Ectodermal cell (in vitro differentiated cells): ENCODE measurements at regions not wholly inside any gene's neighbourhood (a gene's known extent, or its start where the extent isn't known, plus 50 kb on each side); places are given as distances from the start of the nearest gene placed in this dataset.

Source experiments
- H3K27ac ChIP-seq: 2 replicates; pipeline ENCODE4 v1.7.0; 2013; ENCODE audit warnings: mild to moderate bottlenecking, low read depth, low read length; ENCODE audit not compliant: insufficient read depth, poor library complexity, severe bottlenecking
- H3K27me3 ChIP-seq: 2 replicates; pipeline ENCODE4 v1.7.0; 2013; ENCODE audit warnings: mild to moderate bottlenecking, low read length; ENCODE audit not compliant: insufficient read depth, control insufficient read depth, poor library complexity, severe bottlenecking
- H3K36me3 ChIP-seq: one replicate; pipeline ENCODE4 v1.7.0; 2013; ENCODE audit warnings: low read length; ENCODE audit not compliant: control insufficient read depth, insufficient read depth
- H3K4me1 ChIP-seq: one replicate; pipeline ENCODE4 v1.7.0; 2013; ENCODE audit warnings: low read length; ENCODE audit not compliant: control insufficient read depth, insufficient read depth
- H3K4me3 ChIP-seq: 2 replicates; pipeline ENCODE4 v1.7.0; 2013; ENCODE audit warnings: low read depth, low read length, control low read depth; ENCODE audit not compliant: insufficient read depth
- H3K9me3 ChIP-seq: 2 replicates; pipeline ENCODE4 v1.7.0; 2013; ENCODE audit warnings: mild to moderate bottlenecking, low read length, moderate library complexity; ENCODE audit not compliant: control insufficient read depth
- WGBS, 2 experiments: methylation state at CpG; one replicate each; pipeline ENCODE4 v1.1.7; 2013; ENCODE audit warnings: missing lambda C conversion rate in 2 of 2; 5-methylcytosine and 5-hydroxymethylcytosine counted together

DNA sequence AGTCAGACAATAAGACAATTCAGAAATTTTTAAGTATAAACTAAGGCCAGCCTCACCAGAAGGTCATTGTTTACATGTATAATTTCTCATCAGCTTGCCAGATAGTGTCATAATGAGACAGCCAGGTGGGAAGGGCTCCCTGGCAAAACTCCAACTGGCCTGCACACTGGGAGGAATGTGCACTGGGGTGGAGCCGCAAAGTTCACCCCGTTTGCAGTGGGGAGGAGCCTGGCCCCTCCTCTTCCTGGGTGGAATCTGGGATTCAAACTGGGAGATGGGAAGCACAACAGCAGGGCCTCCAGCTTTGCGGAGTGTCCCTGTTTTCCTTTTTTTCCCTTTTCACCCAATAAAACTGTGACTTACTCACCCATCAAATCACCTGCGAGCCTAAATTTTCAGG is 329.9 kb downstream of the SMARCA1 start:
- no peaks in the 10 kb centered on the region for H3K36me3 ChIP-seq
- H3K27ac ChIP-seq, result no peak overlapping the region
- H3K9me3 ChIP-seq, result no peaks in the 10 kb centered on the region
- H3K4me3 ChIP-seq, result no peak overlapping the region
- WGBS, 2 experiments, result 87 to 89% methylated on average over 3 to 4 of the region's 4 CpGs
- H3K4me1 ChIP-seq, result no peaks in the 10 kb centered on the region
- no peaks in the 10 kb centered on the region for H3K27me3 ChIP-seq

DNA sequence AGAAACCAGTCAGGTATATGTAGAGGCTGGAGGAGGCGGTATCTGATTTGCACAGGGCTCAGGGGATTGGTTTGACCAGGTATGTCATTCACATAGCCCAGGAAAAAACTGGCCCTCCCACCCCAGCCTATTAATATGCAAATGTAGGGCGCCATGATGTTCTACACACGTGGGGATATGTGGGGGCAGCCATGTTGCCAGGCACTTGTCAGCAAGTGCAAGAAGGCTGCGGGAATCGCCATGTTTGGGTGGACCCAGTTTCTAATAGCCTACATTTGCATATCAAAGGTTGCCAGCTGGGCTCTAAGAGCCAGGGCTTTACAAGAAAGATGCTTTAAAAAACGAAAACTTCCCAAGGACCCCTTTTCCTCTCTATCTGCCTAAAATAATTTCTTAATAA is 335.1 kb downstream of the SMARCA1 start:
- Histone ChIP-seq H3K27ac (no peak overlapping the region), H3K27me3 (no peaks in the 10 kb centered on the region), H3K36me3 (no peaks in the 10 kb centered on the region), H3K4me3 (no peak overlapping the region), H3K9me3 (no peaks in the 10 kb centered on the region), H3K4me1 (no peaks in the 10 kb centered on the region)
- 42 to 51% methylated on average over 6 of the region's 6 CpGs for WGBS, 2 experiments

DNA sequence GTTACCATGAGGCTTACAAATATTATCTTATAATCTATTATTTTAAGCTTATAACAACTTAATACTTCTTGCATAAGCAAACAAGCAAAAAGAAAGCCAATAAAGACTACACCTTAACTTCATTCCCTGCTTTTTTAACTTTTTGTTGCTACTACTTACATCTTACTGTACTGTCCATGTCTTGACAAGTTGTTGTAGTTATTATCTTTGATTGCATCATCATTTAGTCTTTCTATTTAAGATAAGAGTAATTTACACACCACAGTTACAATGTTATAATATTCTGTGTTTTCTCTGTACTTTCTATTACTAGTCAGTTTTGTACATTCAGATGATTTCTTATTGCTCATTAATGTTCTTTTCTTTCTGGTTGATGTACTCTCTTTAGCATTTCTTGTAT is 346.6 kb downstream of the SMARCA1 start:
- H3K4me3 ChIP-seq, result no peak overlapping the region
- H3K27me3 ChIP-seq, result no peaks in the 10 kb centered on the region
- H3K9me3 ChIP-seq, result no peaks in the 10 kb centered on the region
- H3K27ac ChIP-seq, result no peak overlapping the region
- no peaks in the 10 kb centered on the region for H3K36me3 ChIP-seq
- no peaks in the 10 kb centered on the region for H3K4me1 ChIP-seq

DNA sequence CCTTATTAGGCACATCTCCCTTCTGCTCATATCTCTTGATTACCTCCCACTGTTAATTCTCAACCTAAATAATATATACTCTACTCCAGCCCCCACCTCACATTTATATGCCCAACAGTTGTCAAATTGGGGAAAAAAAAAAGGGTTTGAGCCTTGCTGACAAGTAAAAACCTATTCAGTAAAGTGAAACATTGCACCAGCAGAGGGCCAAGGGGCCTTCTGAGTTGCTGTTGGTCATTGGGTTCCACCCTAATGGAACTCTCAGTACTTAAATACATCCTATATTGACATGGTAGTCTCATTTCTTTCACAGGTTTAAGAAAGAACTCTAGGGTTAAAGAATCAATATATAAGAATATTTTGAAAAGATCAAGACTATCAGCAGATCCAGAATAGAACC is 362.2 kb downstream of the SMARCA1 start:
- Histone ChIP-seq H3K27me3 (no peaks in the 10 kb centered on the region), H3K27ac (no peak overlapping the region), H3K9me3 (no peaks in the 10 kb centered on the region), H3K36me3 (no peaks in the 10 kb centered on the region), H3K4me3 (no peak overlapping the region), H3K4me1 (no peaks in the 10 kb centered on the region)

DNA sequence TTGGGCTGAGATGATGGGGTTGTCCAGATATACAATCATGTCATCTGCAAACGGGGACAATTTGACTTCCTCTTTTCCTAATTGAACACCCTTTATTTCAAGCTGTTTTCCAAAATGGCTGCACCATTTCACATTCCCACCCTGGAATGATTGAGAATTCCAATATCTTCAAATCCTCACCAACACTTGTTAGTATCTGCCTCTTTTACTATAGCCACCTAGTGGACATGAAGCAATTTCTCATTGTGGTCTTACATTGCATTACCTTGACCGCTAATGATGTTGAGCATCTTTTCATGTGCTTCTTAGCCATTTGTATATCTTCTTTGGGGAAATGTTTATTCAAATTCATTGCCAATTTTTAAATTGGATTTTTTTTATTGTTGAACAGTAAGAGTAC is 364.8 kb downstream of the SMARCA1 start:
- no peaks in the 10 kb centered on the region for H3K27me3 ChIP-seq
- no peak overlapping the region for H3K27ac ChIP-seq
- 73 to 100% methylated on average over 1 to 2 of the region's 2 CpGs for WGBS, 2 experiments
- H3K9me3 ChIP-seq, result no peaks in the 10 kb centered on the region
- no peaks in the 10 kb centered on the region for H3K4me1 ChIP-seq
- no peak overlapping the region for H3K4me3 ChIP-seq
- no peaks in the 10 kb centered on the region for H3K36me3 ChIP-seq

DNA sequence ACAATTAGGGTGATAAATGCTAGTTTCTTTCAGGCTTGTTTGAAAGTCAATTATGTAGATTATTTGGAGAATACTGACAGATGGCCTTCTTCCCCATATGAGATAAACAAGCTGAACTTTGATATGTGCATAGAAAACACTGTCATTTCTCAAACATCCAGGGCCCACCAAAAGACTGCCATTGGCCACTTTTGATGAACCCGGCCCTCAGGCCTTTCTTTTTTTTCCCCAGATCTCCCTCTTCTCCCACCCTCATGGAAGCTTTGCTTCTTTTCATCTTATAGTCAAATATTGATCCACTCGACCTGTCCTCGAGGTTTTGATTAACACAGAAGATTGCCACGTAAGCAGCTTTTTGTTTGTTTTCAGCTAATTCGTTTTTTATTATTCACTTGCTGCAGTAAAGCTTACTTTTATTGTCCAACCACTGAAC is 377.4 kb downstream of the SMARCA1 start:
- Histone ChIP-seq H3K4me3 (no peak overlapping the region), H3K9me3 (no peaks in the 10 kb centered on the region), H3K36me3 (no peaks in the 10 kb centered on the region), H3K27ac (no peak overlapping the region), H3K4me1 (no peaks in the 10 kb centered on the region), H3K27me3 (no peaks in the 10 kb centered on the region)
- 83 to 85% methylated on average over 4 to 5 of the region's 5 CpGs for WGBS, 2 experiments

DNA sequence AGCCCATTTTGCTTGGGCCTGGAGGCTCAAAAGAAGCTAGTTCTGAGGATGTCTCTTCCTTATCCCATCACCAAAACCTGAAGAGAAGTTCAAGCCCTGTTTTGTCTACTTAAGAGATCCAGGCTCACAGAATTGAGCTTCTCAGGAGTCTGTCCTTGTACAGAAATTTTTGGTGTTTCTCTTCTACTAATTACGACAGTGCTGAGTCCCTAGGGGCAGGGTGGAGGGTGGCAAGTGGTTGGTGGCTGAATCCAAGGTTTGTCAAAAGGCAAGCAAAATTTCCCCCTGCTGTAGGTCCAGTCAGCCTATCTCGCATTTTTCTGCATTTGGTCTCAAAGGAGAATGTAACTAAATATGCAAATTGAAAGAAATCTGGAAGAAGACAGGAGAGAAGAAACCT is 377.9 kb downstream of the SMARCA1 start:
- 82 to 91% methylated on average over 2 of the region's 2 CpGs for WGBS, 2 experiments
- no peak overlapping the region for H3K4me3 ChIP-seq
- H3K36me3 ChIP-seq, result no peaks in the 10 kb centered on the region
- no peak overlapping the region for H3K27ac ChIP-seq
- H3K4me1 ChIP-seq, result no peaks in the 10 kb centered on the region
- H3K27me3 ChIP-seq, result no peaks in the 10 kb centered on the region
- H3K9me3 ChIP-seq, result no peaks in the 10 kb centered on the region

DNA sequence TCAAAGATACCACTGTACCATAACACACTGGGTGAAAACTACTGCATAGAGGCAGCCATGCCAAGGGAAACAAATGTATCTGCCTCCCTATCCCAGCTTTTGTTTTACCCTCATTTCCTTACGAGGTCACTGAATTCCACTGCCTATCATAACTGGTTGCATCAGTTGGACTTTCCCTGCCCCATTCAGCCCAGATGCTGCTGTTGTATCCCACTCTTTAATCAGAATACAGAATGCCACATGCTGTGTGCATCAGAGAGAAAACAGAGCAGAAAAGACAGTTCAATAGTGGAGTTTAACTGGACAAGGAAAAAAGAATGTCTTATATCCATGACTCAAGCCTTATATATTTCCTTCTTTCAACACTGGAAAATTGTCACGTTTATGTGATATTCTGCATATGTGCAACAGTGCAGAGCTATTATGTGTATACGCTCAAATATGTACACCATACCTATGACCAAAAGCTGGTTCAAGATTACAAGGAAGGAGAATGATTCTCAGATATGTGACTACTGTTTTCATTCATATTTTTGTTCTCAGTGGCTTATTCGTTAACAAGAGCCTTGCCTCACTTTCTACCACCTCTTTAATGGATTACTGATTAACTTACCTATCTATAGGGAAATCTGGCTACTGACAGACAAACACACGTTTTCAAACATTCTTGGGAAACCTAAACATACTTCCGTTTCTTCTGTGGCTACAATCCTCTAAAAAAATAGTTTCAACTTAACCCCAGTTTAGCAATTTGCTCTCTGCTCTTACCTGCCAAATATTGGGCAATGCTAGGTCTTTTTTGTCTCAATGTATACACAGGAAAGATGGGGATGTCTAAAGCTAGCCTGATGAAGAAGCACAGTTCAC is 378.9 kb downstream of the SMARCA1 start:
- H3K27ac ChIP-seq, result no peak overlapping the region
- no peaks in the 10 kb centered on the region for H3K9me3 ChIP-seq
- H3K36me3 ChIP-seq, result no peaks in the 10 kb centered on the region
- no peaks in the 10 kb centered on the region for H3K27me3 ChIP-seq
- WGBS, 2 experiments, result 88 to 95% methylated on average over 4 to 5 of the region's 6 CpGs
- no peak overlapping the region for H3K4me3 ChIP-seq
- H3K4me1 ChIP-seq, result peaks cover 6% of the 10 kb centered on the region

DNA sequence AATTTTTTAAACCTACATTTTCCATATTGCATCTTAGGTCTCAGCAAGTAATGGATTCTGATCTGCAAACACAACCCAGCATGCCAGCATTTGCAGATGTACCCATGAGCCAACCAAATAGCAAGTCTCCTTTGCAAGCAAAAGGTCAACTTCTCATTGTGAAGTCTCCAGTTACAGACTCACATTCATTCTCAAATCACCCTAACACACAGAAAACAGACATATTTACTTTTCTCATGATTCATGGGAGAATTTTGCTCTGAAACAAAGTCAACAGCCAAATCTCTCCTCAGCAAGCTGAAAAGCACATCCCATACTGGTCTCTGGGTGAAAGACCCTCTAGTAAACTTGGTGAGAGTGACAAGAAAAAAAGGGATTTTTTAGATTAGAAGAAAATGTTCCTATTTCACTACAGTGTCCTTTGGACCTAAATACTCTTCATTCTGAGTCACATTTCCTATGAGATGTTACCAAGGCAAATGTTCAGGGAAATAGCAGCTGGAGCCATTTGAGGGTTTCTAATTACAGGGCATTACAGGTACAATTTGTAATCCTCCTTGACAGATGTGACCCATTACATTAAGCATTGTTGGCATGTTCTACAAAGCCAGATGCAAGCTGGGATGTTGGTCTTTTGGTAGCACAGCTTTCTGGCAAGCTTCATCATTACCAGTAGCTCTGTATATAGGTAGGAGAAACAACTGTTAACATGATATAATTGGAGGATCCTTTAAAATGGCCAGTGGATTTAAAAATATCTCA is 383.3 kb downstream of the SMARCA1 start:
- H3K27me3 ChIP-seq, result no peaks in the 10 kb centered on the region
- H3K27ac ChIP-seq, result no peak overlapping the region

DNA sequence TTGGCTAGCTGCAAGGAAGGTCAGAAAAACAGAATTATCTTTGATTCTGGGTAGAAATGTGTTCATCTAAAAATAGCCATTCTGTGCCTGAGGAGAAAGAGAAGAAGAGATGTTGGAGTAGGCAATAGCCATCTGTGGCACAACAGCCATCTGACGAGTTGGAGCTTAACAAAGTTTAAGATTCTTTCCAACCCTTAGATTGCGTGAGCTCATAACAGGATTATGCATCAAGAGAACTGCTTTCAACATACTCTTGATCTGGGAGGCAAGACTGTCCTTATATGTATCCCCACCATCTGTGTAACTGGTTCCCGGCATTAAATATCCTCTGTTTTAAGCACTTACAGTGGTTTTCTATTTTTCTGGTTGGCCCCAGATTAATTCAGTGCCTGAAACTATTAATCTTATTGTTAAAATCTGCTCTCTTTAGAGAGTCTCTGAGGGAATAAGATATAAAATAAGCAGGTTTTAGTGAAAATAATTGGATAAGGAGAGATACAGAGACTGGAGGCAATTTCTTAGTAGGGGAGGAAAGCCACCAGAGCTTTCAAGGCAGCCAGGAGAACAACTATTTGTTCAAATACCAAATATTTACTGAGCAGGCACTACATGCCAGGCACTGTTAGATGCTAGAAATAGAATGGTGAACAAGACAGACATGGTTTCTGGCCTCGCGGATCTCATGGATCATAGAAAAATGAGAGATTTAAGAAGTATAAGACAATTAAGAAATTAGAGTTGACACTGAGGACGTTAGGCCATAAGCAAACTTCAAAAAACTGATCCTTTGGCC is 398.0 kb downstream of the SMARCA1 start:
- H3K27me3 ChIP-seq, result no peaks in the 10 kb centered on the region
- H3K4me1 ChIP-seq, result no peaks in the 10 kb centered on the region
- no peaks in the 10 kb centered on the region for H3K36me3 ChIP-seq
- H3K27ac ChIP-seq, result no peak overlapping the region
- H3K4me3 ChIP-seq, result no peak overlapping the region
- WGBS, 2 experiments, result 77 to 79% methylated on average over 6 of the region's 6 CpGs
- H3K9me3 ChIP-seq, result no peaks in the 10 kb centered on the region

More for the DNA sequence above, 383.3 kb downstream of the SMARCA1 start:
- no peaks in the 10 kb centered on the region for H3K36me3 ChIP-seq
- no peaks in the 10 kb centered on the region for H3K9me3 ChIP-seq
- H3K4me1 ChIP-seq, result peaks cover 6% of the 10 kb centered on the region
- H3K4me3 ChIP-seq, result no peak overlapping the region
